Panc1 (cell line): ENCODE measurements at regions not wholly inside any gene's neighbourhood (a gene's known extent, or its start where the extent isn't known, plus 50 kb on each side); places are given as distances from the start of the nearest gene placed in this dataset.

Experiments
- POLR2AphosphoS5 ChIP-seq: IDR thresholded peaks from 2 replicates; pipeline ENCODE4 v1.6.1; 2012; ENCODE audit warnings: mild to moderate bottlenecking, low read depth, low read length, moderate library complexity
- REST ChIP-seq, 2 experiments: IDR thresholded peaks; 2 replicates each; pipeline ENCODE4 v1.6.1; 2011 to 2012; ENCODE audit warnings: low read depth in 2 of 2, control low read depth in 1 of 2, low read length in 1 of 2, mild to moderate bottlenecking in 1 of 2, moderate library complexity in 1 of 2; ENCODE audit not compliant: insufficient read depth in 1 of 2
- SIN3A ChIP-seq: IDR thresholded peaks from 2 replicates; pipeline ENCODE4 v1.6.1; 2012; ENCODE audit warnings: low read depth, mild to moderate bottlenecking, low read length, moderate library complexity, borderline replicate concordance; ENCODE audit not compliant: insufficient read depth
- TF ChIP-seq, protein P1 (sequence below): fragments of 450-650 bp; IDR thresholded peaks from 2 replicates; pipeline ENCODE4 v1.5.1; 2017; ENCODE audit warnings: mild to moderate bottlenecking

GRCh38 chr13:105272660-105273631 is 1262.5 kb downstream of the EFNB2 start:
- TF ChIP-seq, protein P1, sequence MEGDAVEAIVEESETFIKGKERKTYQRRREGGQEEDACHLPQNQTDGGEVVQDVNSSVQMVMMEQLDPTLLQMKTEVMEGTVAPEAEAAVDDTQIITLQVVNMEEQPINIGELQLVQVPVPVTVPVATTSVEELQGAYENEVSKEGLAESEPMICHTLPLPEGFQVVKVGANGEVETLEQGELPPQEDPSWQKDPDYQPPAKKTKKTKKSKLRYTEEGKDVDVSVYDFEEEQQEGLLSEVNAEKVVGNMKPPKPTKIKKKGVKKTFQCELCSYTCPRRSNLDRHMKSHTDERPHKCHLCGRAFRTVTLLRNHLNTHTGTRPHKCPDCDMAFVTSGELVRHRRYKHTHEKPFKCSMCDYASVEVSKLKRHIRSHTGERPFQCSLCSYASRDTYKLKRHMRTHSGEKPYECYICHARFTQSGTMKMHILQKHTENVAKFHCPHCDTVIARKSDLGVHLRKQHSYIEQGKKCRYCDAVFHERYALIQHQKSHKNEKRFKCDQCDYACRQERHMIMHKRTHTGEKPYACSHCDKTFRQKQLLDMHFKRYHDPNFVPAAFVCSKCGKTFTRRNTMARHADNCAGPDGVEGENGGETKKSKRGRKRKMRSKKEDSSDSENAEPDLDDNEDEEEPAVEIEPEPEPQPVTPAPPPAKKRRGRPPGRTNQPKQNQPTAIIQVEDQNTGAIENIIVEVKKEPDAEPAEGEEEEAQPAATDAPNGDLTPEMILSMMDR: no peak
- TF ChIP-seq POLR2AphosphoS5 (no peak), REST (IDR thresholded peaks at IDR 0.05; ENCODE audit: insufficient read depth in 1 of 2, low read depth in 2 of 2, low read length in 1 of 2) (no peak), SIN3A (no peak)
